H9 (cell line): ENCODE measurements at regions not wholly inside any gene's neighbourhood (a gene's known extent, or its start where the extent isn't known, plus 50 kb on each side); places are given as distances from the start of the nearest gene placed in this dataset.

Experiments
- DNase-seq: peaks from one replicate; pipeline ENCODE4 v3.0.0-alpha.2; 2017
- H2AFZ ChIP-seq: one replicate; pipeline ENCODE4 v1.6.1; 2013; ENCODE audit warnings: mild to moderate bottlenecking, low read length, control low read depth, moderate library complexity
- H2AK5ac ChIP-seq: 2 replicates; pipeline ENCODE4 v1.6.1; 2013; ENCODE audit warnings: low read length, control low read depth, mixed read lengths; ENCODE audit not compliant: insufficient read length
- H2BK120ac ChIP-seq: one replicate; pipeline ENCODE4 v1.6.1; 2013; ENCODE audit warnings: low read depth, mild to moderate bottlenecking, low read length, control low read depth, inconsistent platforms; ENCODE audit not compliant: poor library complexity, severe bottlenecking
- H2BK12ac ChIP-seq: 2 replicates; pipeline ENCODE4 v1.6.1; 2013; ENCODE audit warnings: low read length, control low read depth, mixed read lengths, low read depth; ENCODE audit not compliant: insufficient read length
- H2BK15ac ChIP-seq: 2 replicates; pipeline ENCODE4 v1.6.1; 2013; ENCODE audit warnings: low read depth, low read length, control low read depth
- H2BK20ac ChIP-seq: one replicate; pipeline ENCODE4 v1.6.1; 2013; ENCODE audit warnings: low read depth, mild to moderate bottlenecking, low read length, control low read depth, inconsistent platforms; ENCODE audit not compliant: poor library complexity, severe bottlenecking
- H2BK5ac ChIP-seq: 2 replicates; pipeline ENCODE4 v1.6.1; 2013; ENCODE audit warnings: low read length, control low read depth, mixed read lengths; ENCODE audit not compliant: insufficient read length
- H3K14ac ChIP-seq: 2 replicates; pipeline ENCODE4 v1.6.1; 2013; ENCODE audit warnings: low read length, control low read depth; ENCODE audit not compliant: insufficient read depth
- H3K18ac ChIP-seq: 2 replicates; pipeline ENCODE4 v1.6.1; 2013; ENCODE audit warnings: low read depth, mild to moderate bottlenecking, mixed read lengths, low read length, control low read depth; ENCODE audit not compliant: insufficient read length
- H3K23ac ChIP-seq: 2 replicates; pipeline ENCODE4 v1.6.1; 2013; ENCODE audit warnings: low read length, control low read depth, mixed read lengths, low read depth; ENCODE audit not compliant: insufficient read length
- H3K23me2 ChIP-seq: 2 replicates; pipeline ENCODE4 v1.6.1; 2013; ENCODE audit warnings: low read depth, mild to moderate bottlenecking, mixed read lengths, low read length, control low read depth; ENCODE audit not compliant: insufficient read length, poor library complexity, severe bottlenecking
- H3K27ac ChIP-seq: 2 replicates; pipeline ENCODE4 v1.5.1; 2013; ENCODE audit warnings: low read length, control low read depth, mixed read lengths, low read depth; ENCODE audit not compliant: insufficient read length
- H3K27me3 ChIP-seq: 2 replicates; pipeline ENCODE4 v1.6.1; 2013; ENCODE audit warnings: low read length, control low read depth, inconsistent platforms; ENCODE audit not compliant: insufficient read depth
- H3K4ac ChIP-seq: 2 replicates; pipeline ENCODE4 v1.6.1; 2013; ENCODE audit warnings: low read depth, mild to moderate bottlenecking, control low read depth, inconsistent platforms, low read length, moderate library complexity
- H3K4me1 ChIP-seq: 2 replicates; pipeline ENCODE4 v1.6.1; 2013; ENCODE audit warnings: low read length, control low read depth, inconsistent platforms; ENCODE audit not compliant: insufficient read depth
- H3K4me2 ChIP-seq: 2 replicates; pipeline ENCODE4 v1.6.1; 2013; ENCODE audit warnings: low read length, control low read depth, mixed read lengths; ENCODE audit not compliant: insufficient read length, insufficient read depth
- H3K56ac ChIP-seq: 2 replicates; pipeline ENCODE4 v1.6.1; 2013; ENCODE audit warnings: low read depth, mild to moderate bottlenecking, mixed read lengths, low read length, control low read depth; ENCODE audit not compliant: insufficient read length
- H3K79me1 ChIP-seq: 2 replicates; pipeline ENCODE4 v1.6.1; 2013; ENCODE audit warnings: low read depth, mild to moderate bottlenecking, moderate library complexity, low read length, control low read depth, inconsistent platforms; ENCODE audit not compliant: insufficient read depth, poor library complexity, severe bottlenecking
- H3K79me2 ChIP-seq: 2 replicates; pipeline ENCODE4 v1.6.1; 2013; ENCODE audit warnings: low read length, control low read depth, inconsistent platforms; ENCODE audit not compliant: insufficient read depth
- H3K9ac ChIP-seq: 2 replicates; pipeline ENCODE4 v1.6.1; 2013; ENCODE audit warnings: low read length, control low read depth, mixed read lengths; ENCODE audit not compliant: insufficient read length; ENCODE audit errors: extremely low read depth
- H3K9me3 ChIP-seq: one replicate; pipeline ENCODE4 v1.6.1; 2013; ENCODE audit warnings: low read depth, low read length, inconsistent platforms; ENCODE audit not compliant: control insufficient read depth
- H3T11ph ChIP-seq: one replicate; pipeline ENCODE4 v1.6.1; 2013; ENCODE audit warnings: mild to moderate bottlenecking, low read length, control low read depth, inconsistent platforms
- H4K20me1 ChIP-seq: one replicate; pipeline ENCODE4 v1.6.1; 2013; ENCODE audit not compliant: control insufficient read depth, insufficient read length, insufficient read depth
- H4K5ac ChIP-seq: 2 replicates; pipeline ENCODE4 v1.6.1; 2013; ENCODE audit warnings: low read depth, mild to moderate bottlenecking, mixed read lengths, low read length, control low read depth; ENCODE audit not compliant: insufficient read length
- H4K8ac ChIP-seq: replicated peaks from 2 replicates; pipeline ENCODE4 v1.6.1; 2013; ENCODE audit warnings: low read length, control low read depth, mixed read lengths, low read depth; ENCODE audit not compliant: insufficient read length
- H4K91ac ChIP-seq: 2 replicates; pipeline ENCODE4 v1.6.1; 2013; ENCODE audit warnings: low read depth, mild to moderate bottlenecking, moderate library complexity, mixed read lengths, low read length, control low read depth; ENCODE audit not compliant: insufficient read length
- H3K27ac Mint-ChIP-seq, 3 experiments: 2 replicates in 2 of 3; 3 replicates in 1 of 3; pipeline ENCODE4 v1.8.0; 2020 to 2021; ENCODE audit warnings: mixed read lengths in 3 of 3, mild to moderate bottlenecking in 1 of 3, moderate library complexity in 1 of 3
- H3K27me3 Mint-ChIP-seq: 2 replicates; pipeline ENCODE4 v1.8.0; 2021; ENCODE audit warnings: low read depth, mild to moderate bottlenecking, moderate library complexity, mixed read lengths
- H3K36me3 Mint-ChIP-seq, 3 experiments: 2 replicates in 2 of 3; 3 replicates in 1 of 3; pipeline ENCODE4 v1.8.0; 2020 to 2021; ENCODE audit warnings: low read depth in 3 of 3, mixed read lengths in 3 of 3; ENCODE audit not compliant: insufficient read depth in 1 of 3
- H3K4me1 Mint-ChIP-seq, 2 experiments: 2 replicates each; pipeline ENCODE4 v1.8.0; 2020; ENCODE audit warnings: mixed read lengths in 2 of 2
- H3K4me3 Mint-ChIP-seq, 2 experiments: 2 replicates in 1 of 2; 3 replicates in 1 of 2; pipeline ENCODE4 v1.8.0; 2020 to 2021; ENCODE audit warnings: mild to moderate bottlenecking in 2 of 2, mixed read lengths in 2 of 2, moderate library complexity in 1 of 2
- H3K9me3 Mint-ChIP-seq, 2 experiments: 2 replicates in 1 of 2; 3 replicates in 1 of 2; pipeline ENCODE4 v1.8.0; 2020; ENCODE audit warnings: mild to moderate bottlenecking in 2 of 2, mixed read lengths in 2 of 2, moderate library complexity in 1 of 2
- WGBS: extraction: QIAGEN DNeasy Blood & Tissue Kit; methylation state at CpG from one replicate; pipeline ENCODE4 v1.1.7; 2013; ENCODE audit warnings: missing lambda C conversion rate, low lambda C conversion rate, mixed read lengths; ENCODE audit not compliant: insufficient read length; ENCODE audit errors: extremely low coverage; 5-methylcytosine and 5-hydroxymethylcytosine counted together
- TF ChIP-seq, protein P1 (sequence below): fragments of 200-600 bp; sonication (generic); conservative IDR thresholded peaks from 3 replicates; pipeline ENCODE4 v1.8.0; 2021; ENCODE audit warnings: antibody characterized with exemption, mild to moderate bottlenecking

- Histone ChIP-seq H4K8ac (no peak overlapping the region), H3K23me2 (no peaks in the 10 kb centered on the region), H3K14ac (no peak overlapping the region), H3K27me3 (no peaks in the 10 kb centered on the region), H2BK20ac (no peak overlapping the region), H2BK5ac (no peak overlapping the region), H2BK120ac (no peak overlapping the region), H3K18ac (no peak overlapping the region), H3K56ac (no peak overlapping the region), H3K9ac (no peak overlapping the region), H2BK12ac (no peak overlapping the region), H2AFZ (no peak overlapping the region), H3K4me1 (no peaks in the 10 kb centered on the region), H2BK15ac (no peak overlapping the region), H3K4ac (no peak overlapping the region), H3K79me2 (no peaks in the 10 kb centered on the region), H4K20me1 (no peaks in the 10 kb centered on the region), H3K27ac (no peak overlapping the region), H4K5ac (no peak overlapping the region), H3K4me2 (no peak overlapping the region), H3K9me3 (no peaks in the 10 kb centered on the region), H3K79me1 (no peaks in the 10 kb centered on the region), H4K91ac (no peak overlapping the region), H3K23ac (no peak overlapping the region), H3T11ph (no peak overlapping the region), H2AK5ac (no peak overlapping the region)
- no peak overlapping the region for H3K27ac Mint-ChIP-seq
- WGBS, result no CpG with 5 or more reads among the region's 10 CpGs
- no peak overlapping the region for H3K4me3 Mint-ChIP-seq
- no peaks in the 10 kb centered on the region for H3K9me3 Mint-ChIP-seq
- TF ChIP-seq, protein P1, sequence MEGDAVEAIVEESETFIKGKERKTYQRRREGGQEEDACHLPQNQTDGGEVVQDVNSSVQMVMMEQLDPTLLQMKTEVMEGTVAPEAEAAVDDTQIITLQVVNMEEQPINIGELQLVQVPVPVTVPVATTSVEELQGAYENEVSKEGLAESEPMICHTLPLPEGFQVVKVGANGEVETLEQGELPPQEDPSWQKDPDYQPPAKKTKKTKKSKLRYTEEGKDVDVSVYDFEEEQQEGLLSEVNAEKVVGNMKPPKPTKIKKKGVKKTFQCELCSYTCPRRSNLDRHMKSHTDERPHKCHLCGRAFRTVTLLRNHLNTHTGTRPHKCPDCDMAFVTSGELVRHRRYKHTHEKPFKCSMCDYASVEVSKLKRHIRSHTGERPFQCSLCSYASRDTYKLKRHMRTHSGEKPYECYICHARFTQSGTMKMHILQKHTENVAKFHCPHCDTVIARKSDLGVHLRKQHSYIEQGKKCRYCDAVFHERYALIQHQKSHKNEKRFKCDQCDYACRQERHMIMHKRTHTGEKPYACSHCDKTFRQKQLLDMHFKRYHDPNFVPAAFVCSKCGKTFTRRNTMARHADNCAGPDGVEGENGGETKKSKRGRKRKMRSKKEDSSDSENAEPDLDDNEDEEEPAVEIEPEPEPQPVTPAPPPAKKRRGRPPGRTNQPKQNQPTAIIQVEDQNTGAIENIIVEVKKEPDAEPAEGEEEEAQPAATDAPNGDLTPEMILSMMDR, result no peak
- peaks cover 10 to 20% of the 10 kb centered on the region in 2 experiments for H3K4me1 Mint-ChIP-seq
- peaks cover 10% of the 10 kb centered on the region for H3K27me3 Mint-ChIP-seq
- no peaks in the 10 kb centered on the region for H3K36me3 Mint-ChIP-seq
- no peak for DNase-seq
Observed at GRCh38 chr10:128318366-128318765, 192.1 kb upstream of the MKI67 start.
